Kidney epithelial cell (primary cell): ENCODE measurements at regions not wholly inside any gene's neighbourhood (a gene's known extent, or its start where the extent isn't known, plus 50 kb on each side); places are given as distances from the start of the nearest gene placed in this dataset.

Source experiments
- DNase-seq: peaks from one replicate; pipeline ENCODE4 v3.0.0-alpha.2; 2010; ENCODE audit warnings: low read depth
- H3K27me3 ChIP-seq: 2 replicates; pipeline ENCODE4 v1.6.0; 2011; ENCODE audit warnings: low read length; ENCODE audit not compliant: control insufficient read depth, insufficient read depth
- H3K36me3 ChIP-seq: 2 replicates; pipeline ENCODE4 v1.5.1; 2011; ENCODE audit warnings: low read length; ENCODE audit not compliant: control insufficient read depth, insufficient read depth
- H3K4me3 ChIP-seq: 2 replicates; pipeline ENCODE4 v1.5.1; 2011; ENCODE audit warnings: low read depth, mild to moderate bottlenecking, control low read depth, low read length
- TF ChIP-seq, protein P1 (sequence below): IDR thresholded peaks from 2 replicates; pipeline ENCODE4 v1.5.1; 2011; ENCODE audit warnings: mild to moderate bottlenecking, moderate library complexity, low read length, control low read depth, inconsistent platforms; ENCODE audit not compliant: insufficient read depth, poor library complexity, severe bottlenecking

DNA sequence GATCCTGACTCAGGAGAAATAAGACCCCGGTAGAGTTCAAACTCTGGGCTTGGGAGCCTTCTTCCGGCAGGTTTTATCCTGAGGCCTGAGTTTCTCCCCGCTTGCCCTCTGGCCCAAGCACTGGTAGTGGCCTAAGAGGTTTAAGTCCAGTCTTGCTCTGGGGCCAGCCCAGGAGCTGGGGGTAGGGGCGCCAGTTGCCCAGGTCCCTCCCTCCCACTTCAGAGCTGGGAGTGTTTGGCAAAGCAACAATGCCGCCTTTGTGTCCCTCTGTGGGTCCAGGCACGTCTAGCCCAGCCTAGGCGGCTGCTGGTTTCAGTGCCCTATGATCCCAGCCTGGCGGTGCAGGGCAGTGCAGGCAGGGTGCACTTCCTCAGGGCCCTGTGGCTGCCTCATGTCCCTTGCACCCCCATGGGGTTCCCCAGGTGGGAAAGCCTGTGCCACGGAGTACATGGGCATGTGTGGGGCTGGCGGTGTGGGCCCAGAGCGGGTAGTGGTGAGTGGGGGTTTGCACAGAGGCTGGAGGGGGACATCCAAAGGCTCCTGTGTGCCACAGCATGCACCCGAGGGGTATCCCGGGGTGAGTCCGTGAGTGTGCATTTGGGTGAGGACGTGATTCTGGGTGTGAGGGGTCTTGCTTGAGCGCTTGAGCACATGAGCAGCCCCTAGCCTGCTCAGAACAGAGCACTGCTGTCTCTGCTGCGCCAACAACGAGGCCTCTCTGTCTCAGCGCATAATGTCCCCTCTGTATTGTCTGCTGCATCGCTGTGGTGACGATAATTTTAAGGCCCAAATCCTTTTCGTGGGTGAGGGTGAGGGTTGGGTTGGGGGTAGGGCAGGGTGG is 61.7 kb upstream of the PSD2 start:
- TF ChIP-seq, protein P1, sequence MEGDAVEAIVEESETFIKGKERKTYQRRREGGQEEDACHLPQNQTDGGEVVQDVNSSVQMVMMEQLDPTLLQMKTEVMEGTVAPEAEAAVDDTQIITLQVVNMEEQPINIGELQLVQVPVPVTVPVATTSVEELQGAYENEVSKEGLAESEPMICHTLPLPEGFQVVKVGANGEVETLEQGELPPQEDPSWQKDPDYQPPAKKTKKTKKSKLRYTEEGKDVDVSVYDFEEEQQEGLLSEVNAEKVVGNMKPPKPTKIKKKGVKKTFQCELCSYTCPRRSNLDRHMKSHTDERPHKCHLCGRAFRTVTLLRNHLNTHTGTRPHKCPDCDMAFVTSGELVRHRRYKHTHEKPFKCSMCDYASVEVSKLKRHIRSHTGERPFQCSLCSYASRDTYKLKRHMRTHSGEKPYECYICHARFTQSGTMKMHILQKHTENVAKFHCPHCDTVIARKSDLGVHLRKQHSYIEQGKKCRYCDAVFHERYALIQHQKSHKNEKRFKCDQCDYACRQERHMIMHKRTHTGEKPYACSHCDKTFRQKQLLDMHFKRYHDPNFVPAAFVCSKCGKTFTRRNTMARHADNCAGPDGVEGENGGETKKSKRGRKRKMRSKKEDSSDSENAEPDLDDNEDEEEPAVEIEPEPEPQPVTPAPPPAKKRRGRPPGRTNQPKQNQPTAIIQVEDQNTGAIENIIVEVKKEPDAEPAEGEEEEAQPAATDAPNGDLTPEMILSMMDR = no peak
- Histone ChIP-seq H3K4me3 (no peak overlapping the region), H3K36me3 (no peaks in the 10 kb centered on the region), H3K27me3 (peaks cover 2% of the 10 kb centered on the region)
- DNase-seq = no peak

DNA sequence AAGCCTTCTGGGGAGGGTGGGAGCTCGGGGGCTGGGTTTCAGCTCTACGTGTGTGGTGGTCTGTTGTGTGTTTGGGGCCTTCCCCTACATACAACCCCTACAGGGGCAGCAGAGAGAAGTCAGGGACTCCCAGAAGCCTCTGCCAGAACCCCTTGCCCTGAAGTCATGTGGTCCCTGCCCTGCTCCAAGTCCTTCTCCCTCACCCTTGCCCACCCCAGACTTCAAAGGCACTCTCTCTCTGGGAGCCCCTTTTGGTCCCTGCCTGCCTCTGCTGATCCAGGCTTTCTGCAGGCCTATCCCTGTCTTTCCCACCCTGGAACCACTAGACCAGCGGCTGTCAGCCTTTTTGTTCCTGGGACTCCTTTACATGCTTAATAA is 61.1 kb upstream of the PSD2 start:
- no peak for DNase-seq
- Histone ChIP-seq H3K36me3 (no peaks in the 10 kb centered on the region), H3K4me3 (no peak overlapping the region), H3K27me3 (peaks cover 2% of the 10 kb centered on the region)
- TF ChIP-seq, protein P1 = no peak

DNA sequence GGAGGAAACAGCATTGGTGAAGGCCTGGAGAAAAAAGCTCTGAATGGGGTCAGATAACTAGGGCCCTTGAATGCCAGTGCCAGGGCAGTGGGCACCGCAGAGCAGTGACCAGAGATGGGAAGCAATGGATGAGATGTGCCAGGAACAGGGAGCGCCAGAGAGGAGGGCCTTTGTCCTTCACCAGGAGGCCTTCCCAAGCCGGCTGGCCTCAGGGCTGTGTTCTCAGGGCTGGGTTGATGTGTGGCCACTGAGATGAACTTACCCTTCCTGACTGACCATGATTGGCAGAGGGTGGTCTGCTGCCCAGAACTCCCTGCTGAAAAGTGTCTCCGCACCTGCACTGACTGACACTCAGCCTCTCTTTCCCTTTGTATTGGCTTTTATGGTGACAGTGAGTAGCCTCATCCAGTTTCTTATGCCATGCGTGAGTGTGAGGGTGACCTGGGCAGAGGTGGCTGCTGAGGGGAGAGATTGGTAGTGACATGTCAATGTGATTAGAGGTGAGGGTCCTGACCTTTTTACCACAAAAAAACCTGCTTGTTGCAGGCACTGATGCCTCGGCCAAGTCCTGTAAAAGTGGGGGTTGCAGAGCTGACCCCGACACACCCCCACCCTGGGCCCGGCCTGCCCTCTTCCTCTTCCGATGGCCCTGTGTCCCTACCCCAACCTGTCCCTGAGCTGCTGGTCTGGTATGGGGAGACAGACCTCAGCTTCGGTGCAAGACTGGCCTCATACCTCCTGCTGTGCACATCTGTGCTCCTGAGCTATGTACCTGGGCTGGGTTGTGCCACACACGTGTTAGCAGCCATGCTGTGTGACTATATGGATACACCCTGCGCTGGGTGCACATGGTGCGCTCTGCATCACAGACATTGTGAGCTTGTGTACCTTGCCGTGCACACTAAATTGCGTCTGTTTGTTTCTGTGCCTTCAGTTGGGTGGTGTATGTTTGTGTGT is 57.1 kb upstream of the PSD2 start:
- DNase-seq = no peak
- Histone ChIP-seq H3K36me3 (no peaks in the 10 kb centered on the region), H3K27me3 (peaks cover 2% of the 10 kb centered on the region), H3K4me3 (no peak overlapping the region)
- TF ChIP-seq, protein P1 = no peak

DNA sequence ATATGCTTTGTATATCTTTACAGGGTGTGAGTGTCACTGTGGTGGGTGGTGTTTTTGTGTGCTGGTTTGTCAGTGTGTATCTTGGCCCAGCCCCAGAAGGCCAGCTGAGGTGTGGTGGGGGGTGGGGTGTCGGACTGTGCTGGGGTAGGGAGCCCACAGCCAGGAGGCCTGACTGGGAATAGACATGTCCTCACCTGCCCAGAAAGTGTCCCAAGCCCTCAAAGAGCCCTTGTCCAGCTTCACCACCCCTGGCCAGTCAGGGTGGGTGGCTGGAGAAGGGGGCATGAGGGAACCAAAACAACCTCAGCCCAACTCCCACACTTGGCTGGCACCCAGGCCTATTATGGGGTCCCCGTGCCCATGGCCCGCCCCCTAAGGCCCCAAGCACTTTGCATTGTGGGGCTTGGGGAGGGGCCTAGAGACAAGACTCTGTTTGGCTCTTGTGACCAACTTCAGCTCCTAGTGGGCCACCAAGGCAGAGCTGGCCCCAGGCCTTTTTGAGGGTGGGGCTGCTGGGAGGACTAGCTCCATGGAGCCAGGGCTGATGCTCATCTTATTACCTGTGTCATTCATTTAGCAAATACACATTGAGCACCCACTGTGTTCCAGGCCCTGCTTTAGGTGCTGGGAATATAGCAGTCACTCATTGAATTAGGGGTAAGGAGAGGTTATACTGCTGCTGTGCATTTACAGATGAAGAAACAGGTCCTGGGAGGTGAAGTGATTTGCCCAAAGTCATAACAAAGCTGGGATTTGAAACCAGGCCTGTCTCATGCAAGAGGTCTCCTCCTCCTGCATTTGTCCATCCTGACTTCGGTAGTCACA is 56.2 kb upstream of the PSD2 start:
- no peak for DNase-seq
- TF ChIP-seq, protein P1 = no peak
- no peak overlapping the region for H3K4me3 ChIP-seq
- H3K36me3 ChIP-seq = no peaks in the 10 kb centered on the region
- H3K27me3 ChIP-seq = peaks cover 2% of the 10 kb centered on the region

DNA sequence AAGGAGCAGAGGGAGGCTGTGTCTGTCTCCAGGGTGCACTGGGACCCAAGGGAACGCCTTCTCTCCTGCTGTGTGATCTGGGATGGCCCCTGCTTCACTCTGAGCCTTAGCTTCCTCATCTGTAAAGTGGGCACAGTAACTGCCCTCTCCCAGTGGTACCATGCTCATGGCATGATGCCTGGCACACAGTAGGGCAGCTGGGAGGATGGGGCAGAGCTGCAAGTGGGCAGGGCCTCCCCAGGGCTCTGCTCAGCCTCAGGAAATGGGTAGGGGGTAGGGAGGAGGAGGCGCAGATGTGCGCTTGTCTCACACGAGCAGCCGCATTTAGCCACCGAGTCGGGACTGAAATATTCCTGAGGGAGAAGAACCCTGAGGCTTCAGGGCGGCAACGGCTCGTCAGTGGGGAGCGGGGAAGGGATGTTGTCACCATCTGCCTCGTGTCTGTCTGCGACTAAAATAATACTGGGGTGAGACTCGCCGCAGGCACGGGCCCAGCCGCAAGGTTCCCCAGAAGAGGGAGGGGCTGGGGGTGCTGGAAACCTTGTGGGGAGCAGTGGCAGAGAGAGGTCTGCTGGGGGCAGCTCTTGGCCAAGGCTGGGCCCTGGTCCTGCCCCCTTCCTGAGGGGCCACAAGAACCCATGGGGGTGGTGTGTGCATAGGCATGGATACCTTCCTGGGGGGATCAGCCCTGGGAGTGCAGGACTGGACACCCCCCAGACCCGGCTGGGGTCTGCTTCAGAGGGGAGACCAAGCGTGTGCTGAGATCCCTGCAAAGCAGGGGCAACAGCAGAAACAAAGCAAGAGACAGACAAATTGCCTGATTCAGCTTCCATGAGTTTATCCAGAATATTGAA is 55.2 kb upstream of the PSD2 start:
- no peak for DNase-seq
- no peaks in the 10 kb centered on the region for H3K36me3 ChIP-seq
- H3K4me3 ChIP-seq = no peak overlapping the region

More for the DNA sequence above, 55.2 kb upstream of the PSD2 start:
- TF ChIP-seq, protein P1 = no peak
- peaks cover 2% of the 10 kb centered on the region for H3K27me3 ChIP-seq
